ENCODE measurements at regions not wholly inside any gene's neighbourhood (a gene's known extent, or its start where the extent isn't known, plus 50 kb on each side); places are given as distances from the start of the nearest gene placed in this dataset.

DNA sequence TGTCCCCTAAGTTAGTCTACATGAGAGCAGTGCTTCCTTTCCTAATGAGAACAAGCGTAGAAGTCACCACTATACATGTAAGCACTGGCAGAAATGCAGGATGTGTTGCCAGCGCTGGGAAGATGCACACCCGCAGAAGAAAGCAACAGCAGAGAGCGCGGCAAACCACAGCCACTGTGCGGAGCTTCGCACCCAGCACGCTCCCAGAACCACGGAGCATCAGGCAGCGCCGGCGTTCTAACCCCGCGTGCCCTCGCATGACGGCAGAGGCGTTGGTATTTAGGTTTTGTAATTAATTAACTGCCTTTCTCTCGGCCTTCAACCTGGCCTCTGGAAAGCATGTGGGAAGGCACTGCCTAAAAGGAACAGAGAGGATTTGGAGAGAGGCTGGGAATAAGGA lies 69.1 kb downstream of the OLIG1 start:
- H4K8ac ChIP-seq (replicated peaks; ENCODE audit: insufficient read length, low read depth, low read length): no peak overlapping the region
- no peak overlapping the region for H3K14ac ChIP-seq (ENCODE audit: insufficient read depth, low read length)
- peaks cover 1% of the 10 kb centered on the region for H3K23me2 ChIP-seq (ENCODE audit: insufficient read length, low read depth, low read length, poor library complexity, severe bottlenecking)
- H3K18ac ChIP-seq (ENCODE audit: insufficient read length, low read depth, low read length): no peak overlapping the region
- H3K4me3 Mint-ChIP-seq: no peak overlapping the region
- H3K4me1 ChIP-seq (ENCODE audit: insufficient read depth, low read length): peaks cover 4% of the 10 kb centered on the region
- H3K9me3 ChIP-seq (ENCODE audit: control insufficient read depth, low read depth, low read length): no peaks in the 10 kb centered on the region
- WGBS (ENCODE audit: extremely low coverage, insufficient read length, low lambda C conversion rate): no CpG with 5 or more reads among the region's 18 CpGs
- H3K4ac ChIP-seq (ENCODE audit: low read depth, low read length): no peak overlapping the region
- no peak overlapping the region for H2BK12ac ChIP-seq (ENCODE audit: insufficient read length, low read depth, low read length)
- H3K36me3 Mint-ChIP-seq (ENCODE audit: insufficient read depth in 1 of 3, low read depth in 3 of 3): no peaks in the 10 kb centered on the region; a peak in 2 of 7 replicates
- no peak overlapping the region for H3K27ac Mint-ChIP-seq
- peaks cover 31 to 32% of the 10 kb centered on the region in 2 experiments for H3K4me1 Mint-ChIP-seq
- TF ChIP-seq, protein P1, sequence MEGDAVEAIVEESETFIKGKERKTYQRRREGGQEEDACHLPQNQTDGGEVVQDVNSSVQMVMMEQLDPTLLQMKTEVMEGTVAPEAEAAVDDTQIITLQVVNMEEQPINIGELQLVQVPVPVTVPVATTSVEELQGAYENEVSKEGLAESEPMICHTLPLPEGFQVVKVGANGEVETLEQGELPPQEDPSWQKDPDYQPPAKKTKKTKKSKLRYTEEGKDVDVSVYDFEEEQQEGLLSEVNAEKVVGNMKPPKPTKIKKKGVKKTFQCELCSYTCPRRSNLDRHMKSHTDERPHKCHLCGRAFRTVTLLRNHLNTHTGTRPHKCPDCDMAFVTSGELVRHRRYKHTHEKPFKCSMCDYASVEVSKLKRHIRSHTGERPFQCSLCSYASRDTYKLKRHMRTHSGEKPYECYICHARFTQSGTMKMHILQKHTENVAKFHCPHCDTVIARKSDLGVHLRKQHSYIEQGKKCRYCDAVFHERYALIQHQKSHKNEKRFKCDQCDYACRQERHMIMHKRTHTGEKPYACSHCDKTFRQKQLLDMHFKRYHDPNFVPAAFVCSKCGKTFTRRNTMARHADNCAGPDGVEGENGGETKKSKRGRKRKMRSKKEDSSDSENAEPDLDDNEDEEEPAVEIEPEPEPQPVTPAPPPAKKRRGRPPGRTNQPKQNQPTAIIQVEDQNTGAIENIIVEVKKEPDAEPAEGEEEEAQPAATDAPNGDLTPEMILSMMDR (conservative IDR thresholded peaks at IDR 0.05): no peak
- H3T11ph ChIP-seq (ENCODE audit: low read length): no peak overlapping the region
- no peak overlapping the region for H3K4me2 ChIP-seq (ENCODE audit: insufficient read depth, insufficient read length, low read length)
- H2BK120ac ChIP-seq (ENCODE audit: low read depth, low read length, poor library complexity, severe bottlenecking): no peak overlapping the region
- no peak overlapping the region for H4K91ac ChIP-seq (ENCODE audit: insufficient read length, low read depth, low read length)
- no peaks in the 10 kb centered on the region for H4K20me1 ChIP-seq (ENCODE audit: control insufficient read depth, insufficient read depth, insufficient read length)
- H3K79me2 ChIP-seq (ENCODE audit: insufficient read depth, low read length): no peaks in the 10 kb centered on the region
- peaks cover 3% of the 10 kb centered on the region; the same call in 1 of the 2 replicates for H3K27me3 Mint-ChIP-seq (ENCODE audit: low read depth)
- H2BK5ac ChIP-seq (ENCODE audit: insufficient read length, low read length): no peak overlapping the region
- no peak overlapping the region for H3K9ac ChIP-seq (ENCODE audit: extremely low read depth, insufficient read length, low read length)
- DNase-seq: no peak
- no peaks in the 10 kb centered on the region for H3K27me3 ChIP-seq (ENCODE audit: insufficient read depth, low read length)
- H3K79me1 ChIP-seq (ENCODE audit: insufficient read depth, low read depth, low read length, poor library complexity, severe bottlenecking): no peaks in the 10 kb centered on the region
- no peak overlapping the region for H3K23ac ChIP-seq (ENCODE audit: insufficient read length, low read depth, low read length)
- H3K56ac ChIP-seq (ENCODE audit: insufficient read length, low read depth, low read length): no peak overlapping the region
- no peak overlapping the region for H2BK20ac ChIP-seq (ENCODE audit: low read depth, low read length, poor library complexity, severe bottlenecking)
- H3K9me3 Mint-ChIP-seq: peaks cover 0 to 5% of the 10 kb centered on the region in 2 experiments; a peak in 1 of 5 replicates
- no peak overlapping the region for H2AK5ac ChIP-seq (ENCODE audit: insufficient read length, low read length)
- no peak overlapping the region for H3K27ac ChIP-seq (ENCODE audit: insufficient read length, low read depth, low read length)
- no peak overlapping the region for H2BK15ac ChIP-seq (ENCODE audit: low read depth, low read length)
- no peak overlapping the region for H4K5ac ChIP-seq (ENCODE audit: insufficient read length, low read depth, low read length)
- H2AFZ ChIP-seq (ENCODE audit: low read length): no peak overlapping the region

All from H9 (cell line).